PFSK-1 (cell line): ENCODE measurements at regions not wholly inside any gene's neighbourhood (a gene's known extent, or its start where the extent isn't known, plus 50 kb on each side); places are given as distances from the start of the nearest gene placed in this dataset.

Source experiments
- REST ChIP-seq, 2 experiments: IDR thresholded peaks; 2 replicates each; pipeline versions ENCODE4 v1.6.1 to v1.8.0; 2011 to 2012; ENCODE audit warnings: low read depth in 2 of 2, low read length in 2 of 2, control low read depth in 1 of 2, inconsistent platforms in 1 of 2, mild to moderate bottlenecking in 1 of 2, moderate library complexity in 1 of 2; ENCODE audit not compliant: insufficient read depth in 1 of 2
- SIN3A ChIP-seq: IDR thresholded peaks from 2 replicates; pipeline ENCODE4 v1.6.1; 2012; ENCODE audit warnings: mild to moderate bottlenecking, low read length, moderate library complexity, borderline replicate concordance; ENCODE audit not compliant: insufficient read depth

- TF ChIP-seq SIN3A (no peak), REST (IDR thresholded peaks at IDR 0.05; ENCODE audit: insufficient read depth in 1 of 2, low read depth in 2 of 2, low read length in 2 of 2) (no peak)
Observed at GRCh38 chr5:28386712-28387111, 1348.3 kb upstream of the CDH9 start.
